Vagina (tissue), 2 donors: ENCODE measurements at regions not wholly inside any gene's neighbourhood (a gene's known extent, or its start where the extent isn't known, plus 50 kb on each side); places are given as distances from the start of the nearest gene placed in this dataset.

Experiments
- DNase-seq, 2 donors: peaks; one replicate each; pipeline ENCODE4 v3.0.0-alpha.2; 2017; ENCODE audit errors: extremely low spot score in 2 of 2
- H3K27ac ChIP-seq: fragments of 200-600 bp; sonication (generic); one replicate; pipeline ENCODE4 v1.5.1; 2019
- H3K27me3 ChIP-seq: fragments of 200-600 bp; sonication (generic); one replicate; pipeline ENCODE4 v1.5.1; 2019
- H3K36me3 ChIP-seq, 2 donors: fragments of 200-600 bp; sonication (generic); one replicate each; pipeline ENCODE4 v1.5.1; 2017 to 2019
- H3K4me1 ChIP-seq: fragments of 200-600 bp; sonication (generic); one replicate; pipeline ENCODE4 v1.5.1; 2019
- H3K4me3 ChIP-seq, 2 donors: fragments of 200-600 bp; sonication (generic); 1 replicate in 1 of 2; 2 replicates in 1 of 2; pipeline ENCODE4 v1.5.1; 2016 to 2019
- H3K9me3 ChIP-seq: fragments of 200-600 bp; sonication (generic); one replicate; pipeline ENCODE4 v1.5.1; 2019
- CTCF ChIP-seq, 3 experiments: fragments of 450-650 bp in 2 of 3; fragments of 200-600 bp in 1 of 3; sonication (generic) in 1 of 3; IDR thresholded peaks; one replicate each; pipeline ENCODE4 v1.5.1; 2017 to 2019; ENCODE audit warnings: antibody characterized with exemption in 3 of 3, mild to moderate bottlenecking in 2 of 3, moderate library complexity in 2 of 3
- POLR2A ChIP-seq, 2 donors: fragments of 450-650 bp; IDR thresholded peaks; one replicate each; pipeline ENCODE4 v1.6.1; 2017; ENCODE audit warnings: antibody characterized with exemption in 2 of 2, mild to moderate bottlenecking in 2 of 2, moderate library complexity in 2 of 2
- POLR2AphosphoS5 ChIP-seq, 2 donors: sonication (generic); formaldehyde crosslinking; IDR thresholded peaks; one replicate each; pipeline ENCODE4 v1.9.0; 2017; ENCODE audit warnings: antibody characterized with exemption in 2 of 2, mild to moderate bottlenecking in 2 of 2, low read depth in 1 of 2; ENCODE audit not compliant: insufficient read depth in 1 of 2
- intact Hi-C: fragments of 100-400 bp; cut with DNase I; formaldehyde crosslinking; loops from one replicate; pipeline ENCODE4 v1.15.1; 2023

- Histone ChIP-seq H3K27ac (no peak overlapping the region), H3K4me1 (no peaks in the 10 kb centered on the region), H3K9me3 (no peaks in the 10 kb centered on the region), H3K36me3 (no peaks in the 10 kb centered on the region), H3K4me3 (no peak overlapping the region), H3K27me3 (no peaks in the 10 kb centered on the region)
- TF ChIP-seq CTCF (IDR thresholded peaks at IDR 0.05) (no peak), POLR2A (IDR thresholded peaks at IDR 0.05) (no peak), POLR2AphosphoS5 (IDR thresholded peaks at IDR 0.05; ENCODE audit: insufficient read depth in 1 of 2, low read depth in 1 of 2) (no peak)
- intact Hi-C loops = no loop called here
- no peak for DNase-seq
Observed at GRCh38 chr12:30019366-30020140, 235.8 kb upstream of the TMTC1 start.

- H3K27me3 ChIP-seq = no peaks in the 10 kb centered on the region
- H3K9me3 ChIP-seq = no peaks in the 10 kb centered on the region
- H3K4me3 ChIP-seq = no peak overlapping the region
- H3K4me1 ChIP-seq = peaks cover 9% of the 10 kb centered on the region
- H3K27ac ChIP-seq = no peak overlapping the region
- TF ChIP-seq POLR2AphosphoS5 (IDR thresholded peaks at IDR 0.05; ENCODE audit: insufficient read depth in 1 of 2, low read depth in 1 of 2) (no peak), CTCF (IDR thresholded peaks at IDR 0.05) (no peak), POLR2A (IDR thresholded peaks at IDR 0.05) (no peak)
- intact Hi-C loops = no loop called here
- no peaks in the 10 kb centered on the region for H3K36me3 ChIP-seq
- DNase-seq = no peak
Observed at GRCh38 chr12:30016540-30017055, 232.9 kb upstream of the TMTC1 start.

DNA sequence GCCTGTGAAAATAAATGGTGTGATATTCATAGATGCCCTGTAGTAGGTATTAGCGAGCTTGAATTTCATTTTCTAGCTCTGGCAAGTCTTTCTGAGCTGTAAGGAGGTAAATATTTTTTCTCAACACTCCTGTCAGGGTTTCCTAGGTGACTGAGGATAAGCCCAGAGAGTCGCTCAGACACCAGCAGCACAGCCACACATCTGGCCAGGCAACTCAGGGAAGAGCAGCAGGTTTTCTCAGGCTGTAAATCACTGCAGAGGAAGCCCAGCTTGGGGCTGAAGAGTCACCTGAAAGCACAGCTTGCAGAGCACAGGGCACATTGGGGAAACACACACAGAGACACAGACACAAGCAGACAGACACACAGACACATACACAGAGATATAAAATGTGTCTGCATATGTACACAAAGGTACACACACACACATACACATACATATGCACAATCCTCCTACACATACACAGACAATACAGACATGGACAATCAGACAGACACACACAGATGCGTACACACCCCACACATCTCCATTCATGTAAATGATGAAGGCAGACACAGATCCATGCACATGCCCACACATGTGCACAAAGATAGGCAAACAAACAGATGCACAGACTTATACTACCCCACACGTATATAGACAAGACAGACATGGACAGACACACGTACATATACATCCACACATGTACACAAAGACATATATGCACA is 232.0 kb upstream of the TMTC1 start:
- no peak for DNase-seq
- Histone ChIP-seq H3K36me3 (no peaks in the 10 kb centered on the region), H3K9me3 (no peaks in the 10 kb centered on the region), H3K4me3 (no peak overlapping the region), H3K27me3 (no peaks in the 10 kb centered on the region), H3K27ac (no peak overlapping the region), H3K4me1 (peaks cover 9% of the 10 kb centered on the region)
- intact Hi-C loops = no loop called here
- no peak for TF ChIP-seq POLR2AphosphoS5 (IDR thresholded peaks at IDR 0.05; ENCODE audit: insufficient read depth in 1 of 2, low read depth in 1 of 2)
- TF ChIP-seq POLR2A (IDR thresholded peaks at IDR 0.05) = no peak
- no peak for TF ChIP-seq CTCF (IDR thresholded peaks at IDR 0.05)

DNA sequence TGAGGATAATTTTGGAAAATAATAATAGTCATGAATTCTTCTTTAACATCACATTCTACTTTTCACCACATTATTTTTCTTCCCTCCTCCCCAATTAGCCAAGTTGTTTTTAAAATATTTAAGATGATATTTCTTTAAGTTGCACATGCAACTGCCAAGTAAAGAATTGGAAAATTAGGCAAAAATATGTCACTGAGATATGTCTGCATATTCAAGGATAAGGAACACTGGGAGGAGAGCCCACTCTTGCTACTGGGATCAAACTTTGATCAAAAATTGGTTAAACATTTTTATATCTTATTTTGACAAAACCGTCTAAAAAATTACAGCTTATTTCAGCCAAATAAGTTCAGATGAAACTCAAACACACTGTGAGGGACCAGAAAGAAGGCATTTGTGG is 231.2 kb upstream of the TMTC1 start:
- H3K27me3 ChIP-seq = no peaks in the 10 kb centered on the region
- no peak for DNase-seq
- H3K27ac ChIP-seq = no peak overlapping the region
- no peak for TF ChIP-seq CTCF (IDR thresholded peaks at IDR 0.05)
- no peak for TF ChIP-seq POLR2AphosphoS5 (IDR thresholded peaks at IDR 0.05; ENCODE audit: insufficient read depth in 1 of 2, low read depth in 1 of 2)
- no peak for TF ChIP-seq POLR2A (IDR thresholded peaks at IDR 0.05)
- H3K4me3 ChIP-seq = no peak overlapping the region
- H3K4me1 ChIP-seq = peaks cover 9% of the 10 kb centered on the region
- H3K36me3 ChIP-seq = no peaks in the 10 kb centered on the region
- no peaks in the 10 kb centered on the region for H3K9me3 ChIP-seq
- intact Hi-C loops = no loop called here
